RWPE2 (cell line): ENCODE measurements at regions not wholly inside any gene's neighbourhood (a gene's known extent, or its start where the extent isn't known, plus 50 kb on each side); places are given as distances from the start of the nearest gene placed in this dataset.

ENCODE experiments used
- ATAC-seq: fragments of 200-7000 bp; cut with Tn5 transposase; 3 replicates; pipeline ENCODE4 v1.9.1; 2021; ENCODE audit warnings: low read depth
- DNase-seq: peaks from one replicate; pipeline ENCODE4 v3.0.0-alpha.2; 2020; ENCODE audit warnings: low spot score
- H3K27ac ChIP-seq: fragments of 450-650 bp; 2 replicates; pipeline ENCODE4 v1.5.1; 2017; ENCODE audit warnings: mild to moderate bottlenecking; ENCODE audit not compliant: poor library complexity, severe bottlenecking
- H3K27me3 ChIP-seq: fragments of 250-450 bp; sonication (Bioruptor Pico); 2 replicates; pipeline ENCODE4 v1.5.1; 2021; ENCODE audit warnings: mild to moderate bottlenecking, moderate library complexity; ENCODE audit not compliant: insufficient read depth, poor library complexity, severe bottlenecking
- H3K36me3 ChIP-seq: fragments of 250-450 bp; sonication (Bioruptor Pico); 2 replicates; pipeline ENCODE4 v1.5.1; 2020; ENCODE audit warnings: low read depth, mild to moderate bottlenecking, moderate library complexity
- H3K4me1 ChIP-seq: fragments of 250-450 bp; sonication (Bioruptor Pico); 2 replicates; pipeline ENCODE4 v1.5.1; 2021; ENCODE audit warnings: mild to moderate bottlenecking, moderate library complexity; ENCODE audit not compliant: insufficient read depth, poor library complexity, severe bottlenecking
- H3K4me3 ChIP-seq: fragments of 250-450 bp; sonication (Bioruptor Pico); 2 replicates; pipeline ENCODE4 v1.5.1; 2021; ENCODE audit warnings: mild to moderate bottlenecking, moderate library complexity; ENCODE audit not compliant: severe bottlenecking
- H3K9me3 ChIP-seq: fragments of 250-450 bp; sonication (Bioruptor Pico); 2 replicates; pipeline ENCODE4 v1.5.1; 2021; ENCODE audit warnings: mild to moderate bottlenecking, moderate library complexity; ENCODE audit not compliant: severe bottlenecking
- TF ChIP-seq, protein P1 (sequence below): fragments of 450-650 bp; IDR thresholded peaks from one replicate; pipeline ENCODE4 v1.5.1; 2017; ENCODE audit warnings: mild to moderate bottlenecking, moderate library complexity; ENCODE audit not compliant: poor library complexity, severe bottlenecking

DNA sequence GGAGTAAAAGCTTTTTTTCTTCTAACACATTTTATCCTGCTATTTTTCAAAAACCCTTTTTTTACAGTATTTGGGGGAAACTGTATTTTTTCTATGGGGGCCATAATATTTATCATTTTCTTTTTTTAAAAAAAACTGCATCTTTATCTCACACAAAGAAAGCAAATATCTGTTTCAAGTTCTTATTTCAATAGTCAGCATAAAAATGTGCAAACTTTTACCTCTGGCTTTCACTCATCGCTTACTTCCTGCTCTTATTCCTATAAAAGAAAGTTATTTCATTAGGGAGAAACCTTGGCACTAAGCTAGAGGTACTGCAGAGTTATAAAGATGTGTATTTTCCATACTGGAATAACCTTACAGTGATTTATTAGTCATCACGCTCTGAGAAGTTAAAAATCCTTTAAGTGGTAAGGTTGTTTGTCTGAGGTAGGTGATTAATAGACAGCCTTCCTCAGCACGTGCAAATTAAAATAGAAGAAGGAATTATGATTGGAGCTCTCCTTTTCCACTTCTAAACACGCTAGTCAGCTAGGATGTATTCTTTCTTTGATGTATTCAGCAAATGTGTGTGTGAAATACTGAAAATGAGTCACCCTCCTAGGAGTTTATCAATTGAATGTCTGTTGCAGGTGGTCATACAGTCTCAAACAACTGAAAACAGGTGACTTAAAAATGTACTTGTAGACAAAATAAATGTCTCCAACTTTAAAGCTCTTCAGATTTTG is 461.0 kb downstream of the GXYLT1 start:
- peaks cover 2% of the 10 kb centered on the region for H3K9me3 ChIP-seq
- no peak overlapping the region for H3K27ac ChIP-seq
- no peak; the same call in 2 of the 3 replicates for ATAC-seq
- H3K36me3 ChIP-seq: no peaks in the 10 kb centered on the region
- DNase-seq: no peak
- no peaks in the 10 kb centered on the region for H3K27me3 ChIP-seq
- no peak overlapping the region for H3K4me3 ChIP-seq
- no peaks in the 10 kb centered on the region for H3K4me1 ChIP-seq
- TF ChIP-seq, protein P1, sequence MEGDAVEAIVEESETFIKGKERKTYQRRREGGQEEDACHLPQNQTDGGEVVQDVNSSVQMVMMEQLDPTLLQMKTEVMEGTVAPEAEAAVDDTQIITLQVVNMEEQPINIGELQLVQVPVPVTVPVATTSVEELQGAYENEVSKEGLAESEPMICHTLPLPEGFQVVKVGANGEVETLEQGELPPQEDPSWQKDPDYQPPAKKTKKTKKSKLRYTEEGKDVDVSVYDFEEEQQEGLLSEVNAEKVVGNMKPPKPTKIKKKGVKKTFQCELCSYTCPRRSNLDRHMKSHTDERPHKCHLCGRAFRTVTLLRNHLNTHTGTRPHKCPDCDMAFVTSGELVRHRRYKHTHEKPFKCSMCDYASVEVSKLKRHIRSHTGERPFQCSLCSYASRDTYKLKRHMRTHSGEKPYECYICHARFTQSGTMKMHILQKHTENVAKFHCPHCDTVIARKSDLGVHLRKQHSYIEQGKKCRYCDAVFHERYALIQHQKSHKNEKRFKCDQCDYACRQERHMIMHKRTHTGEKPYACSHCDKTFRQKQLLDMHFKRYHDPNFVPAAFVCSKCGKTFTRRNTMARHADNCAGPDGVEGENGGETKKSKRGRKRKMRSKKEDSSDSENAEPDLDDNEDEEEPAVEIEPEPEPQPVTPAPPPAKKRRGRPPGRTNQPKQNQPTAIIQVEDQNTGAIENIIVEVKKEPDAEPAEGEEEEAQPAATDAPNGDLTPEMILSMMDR: no peak

DNA sequence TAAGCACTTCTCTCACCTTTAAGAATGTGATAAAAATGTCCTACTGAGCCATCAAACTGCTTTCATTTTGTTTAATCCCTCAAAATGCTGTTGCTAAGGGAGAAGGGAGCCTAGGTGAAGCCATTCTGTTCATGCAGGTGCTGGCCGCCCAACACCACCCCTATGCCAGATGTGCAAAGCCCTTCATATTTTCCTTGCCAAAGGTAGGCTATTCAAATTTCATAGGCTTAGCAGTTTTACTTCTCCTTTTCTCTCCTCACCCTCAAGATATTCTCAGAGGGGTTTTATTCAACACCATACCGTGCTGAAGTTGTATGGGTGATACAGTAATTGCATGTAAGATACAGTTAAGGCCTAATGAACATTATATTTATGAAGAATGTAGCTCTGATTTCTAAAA is 461.7 kb downstream of the GXYLT1 start:
- ATAC-seq (no peak), DNase-seq (no peak)
- Histone ChIP-seq H3K27ac (no peak overlapping the region), H3K4me3 (no peak overlapping the region), H3K4me1 (no peaks in the 10 kb centered on the region), H3K27me3 (no peaks in the 10 kb centered on the region), H3K36me3 (no peaks in the 10 kb centered on the region), H3K9me3 (peaks cover 2% of the 10 kb centered on the region)
- TF ChIP-seq, protein P1: no peak

DNA sequence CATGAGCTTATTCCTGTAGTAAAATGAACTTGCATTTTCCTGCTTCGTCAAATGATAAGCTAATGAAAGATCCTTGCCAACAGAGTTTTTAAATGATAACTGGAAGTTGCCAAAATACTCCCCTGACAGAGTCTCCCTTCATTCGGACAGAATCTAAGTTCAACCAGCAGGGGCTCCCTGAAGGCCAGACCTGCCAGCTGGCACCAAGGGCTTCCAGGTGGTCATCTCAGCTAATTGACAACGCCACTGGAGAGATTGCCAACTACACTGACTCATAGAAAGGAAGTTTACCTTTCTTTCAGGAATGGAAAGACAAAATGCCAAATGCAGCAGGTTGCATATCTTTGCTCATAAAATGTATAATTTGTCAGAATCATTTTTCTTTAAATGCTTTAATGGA is 462.8 kb downstream of the GXYLT1 start:
- no peak for DNase-seq

DNA sequence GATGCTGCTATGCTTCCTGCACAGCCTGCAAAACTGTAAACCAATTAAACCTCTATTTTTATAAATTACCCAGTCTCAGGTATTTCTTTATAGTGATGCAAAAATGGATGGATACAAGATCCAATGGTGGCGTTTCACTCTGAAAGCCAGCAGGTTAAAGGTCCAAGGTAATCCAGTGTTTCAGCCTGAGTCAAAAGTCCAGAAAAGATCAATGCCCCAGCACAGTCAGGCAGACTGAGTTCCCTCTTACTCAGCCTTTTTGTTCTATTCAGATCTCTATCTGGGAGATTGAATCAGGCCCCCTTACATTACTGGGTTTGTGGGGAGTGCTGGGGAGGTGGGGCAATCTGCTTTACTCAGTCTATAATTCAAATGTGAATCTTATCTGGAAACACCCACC is 464.5 kb downstream of the GXYLT1 start:
- Histone ChIP-seq H3K27me3 (no peaks in the 10 kb centered on the region), H3K36me3 (no peaks in the 10 kb centered on the region), H3K4me3 (no peak overlapping the region), H3K27ac (no peak overlapping the region), H3K4me1 (no peaks in the 10 kb centered on the region), H3K9me3 (peaks cover 2% of the 10 kb centered on the region)
- ATAC-seq (no peak), DNase-seq (no peak)
- TF ChIP-seq, protein P1: no peak

More for the DNA sequence above, 462.8 kb downstream of the GXYLT1 start:
- Histone ChIP-seq H3K4me1 (no peaks in the 10 kb centered on the region), H3K27me3 (no peaks in the 10 kb centered on the region), H3K9me3 (peaks cover 2% of the 10 kb centered on the region), H3K4me3 (no peak overlapping the region), H3K36me3 (no peaks in the 10 kb centered on the region), H3K27ac (no peak overlapping the region)
- ATAC-seq: no peak
- TF ChIP-seq, protein P1: no peak

DNA sequence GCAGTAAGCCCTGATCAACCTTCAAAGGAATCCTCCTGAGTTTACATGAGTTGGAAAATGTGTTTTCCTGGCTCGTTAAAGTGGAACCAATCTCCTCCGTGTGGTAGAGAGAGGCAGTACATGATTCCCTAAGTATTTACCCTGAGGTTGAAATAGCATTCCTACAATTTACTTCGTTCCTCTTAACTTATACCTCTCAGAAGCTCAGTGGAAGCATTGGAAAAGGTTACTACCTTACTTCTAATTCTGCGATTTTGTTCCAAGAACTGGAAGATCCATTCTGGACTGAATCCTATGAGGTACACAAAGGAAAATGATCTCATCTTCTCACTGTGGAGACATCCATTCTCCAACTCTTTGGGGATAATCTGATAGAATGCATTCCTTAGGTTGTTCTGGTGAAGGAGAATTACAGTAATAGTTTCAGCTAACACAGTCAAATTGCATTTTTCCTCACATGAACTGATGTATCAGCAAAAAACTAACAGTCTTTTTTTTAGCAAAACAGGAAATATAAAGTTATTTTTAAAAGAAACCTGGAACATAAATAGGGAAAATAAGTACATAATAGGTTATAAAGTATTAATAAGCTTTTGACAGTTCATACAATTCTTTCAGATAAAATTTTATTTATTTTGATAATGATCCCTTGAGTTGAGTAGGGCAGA is 475.6 kb downstream of the PDZRN4 start:
- Histone ChIP-seq H3K4me1 (no peaks in the 10 kb centered on the region), H3K9me3 (no peaks in the 10 kb centered on the region), H3K27me3 (peaks cover 6% of the 10 kb centered on the region), H3K4me3 (no peak overlapping the region), H3K36me3 (no peaks in the 10 kb centered on the region), H3K27ac (no peak overlapping the region)
- ATAC-seq: peak; percentile 78
- DNase-seq: no peak
- TF ChIP-seq, protein P1: peak; percentile 66
